Ishikawa (cell line): ENCODE measurements at regions not wholly inside any gene's neighbourhood (a gene's known extent, or its start where the extent isn't known, plus 50 kb on each side); places are given as distances from the start of the nearest gene placed in this dataset.

Experiments used
- YY1 ChIP-seq: IDR thresholded peaks from 2 replicates; pipeline ENCODE4 v1.6.1; 2012; ENCODE audit warnings: low read depth
- ZBTB7A ChIP-seq: IDR thresholded peaks from 2 replicates; pipeline ENCODE4 v1.6.1; 2012; ENCODE audit warnings: low read depth
- TF ChIP-seq, protein P1 (sequence below): IDR thresholded peaks from 2 replicates; pipeline ENCODE4 v1.6.1; 2012

GRCh38 chr18:52283927-52284326, 56.1 kb upstream of the DCC start:
- TF ChIP-seq YY1 (no peak), ZBTB7A (no peak)
- TF ChIP-seq, protein P1, sequence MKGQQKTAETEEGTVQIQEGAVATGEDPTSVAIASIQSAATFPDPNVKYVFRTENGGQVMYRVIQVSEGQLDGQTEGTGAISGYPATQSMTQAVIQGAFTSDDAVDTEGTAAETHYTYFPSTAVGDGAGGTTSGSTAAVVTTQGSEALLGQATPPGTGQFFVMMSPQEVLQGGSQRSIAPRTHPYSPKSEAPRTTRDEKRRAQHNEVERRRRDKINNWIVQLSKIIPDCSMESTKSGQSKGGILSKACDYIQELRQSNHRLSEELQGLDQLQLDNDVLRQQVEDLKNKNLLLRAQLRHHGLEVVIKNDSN = no peak
